Medulla oblongata (tissue), 1 donor: ENCODE measurements at regions not wholly inside any gene's neighbourhood (a gene's known extent, or its start where the extent isn't known, plus 50 kb on each side); places are given as distances from the start of the nearest gene placed in this dataset.

Experiments
- DNase-seq: peaks from one replicate; pipeline ENCODE4 v3.0.0-alpha.2; 2015; ENCODE audit errors: extremely low spot score

- no peak for DNase-seq
These were observed 1112.2 kb downstream of the BRD1 start for GRCh38 chr22:48715511-48715910.

- no peak for DNase-seq
These were observed 1113.4 kb downstream of the BRD1 start for GRCh38 chr22:48714231-48714630.

- no peak for DNase-seq
These were observed 1114.1 kb downstream of the BRD1 start for GRCh38 chr22:48713272-48714205.

DNA sequence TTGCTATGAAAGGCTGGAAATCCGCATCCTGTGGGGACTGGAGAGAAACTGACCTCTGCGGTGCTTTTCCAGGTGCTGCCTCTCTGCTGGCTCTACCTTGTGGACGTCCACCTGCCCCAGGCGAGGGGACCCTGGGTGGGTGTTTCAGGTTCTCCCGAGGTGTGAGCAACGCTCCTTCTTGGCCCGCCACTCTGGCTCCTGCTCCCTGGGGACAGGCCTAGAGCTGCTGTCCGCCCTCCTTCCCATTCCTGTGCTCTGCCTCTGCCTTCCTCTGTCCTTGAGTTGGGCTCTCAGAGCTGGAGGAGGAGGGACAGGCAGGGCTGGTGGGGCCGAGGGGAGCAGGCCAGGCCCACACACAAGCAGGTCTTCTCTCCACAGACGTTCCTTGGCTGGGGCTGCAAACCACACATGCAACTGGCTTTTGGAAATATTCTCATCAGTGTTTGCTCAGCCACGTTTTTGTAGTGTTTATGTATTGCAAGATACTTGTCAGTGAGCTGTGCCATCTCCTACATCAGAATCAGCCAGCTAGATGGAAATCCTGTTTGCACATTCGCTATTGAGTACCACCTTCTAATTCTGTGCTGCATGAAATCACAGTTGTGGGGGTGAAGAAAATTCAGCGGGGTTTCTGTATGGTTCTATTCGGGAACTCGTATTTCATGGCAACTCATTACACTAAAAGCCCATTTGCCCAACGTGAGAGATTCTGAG lies 1115.0 kb downstream of the BRD1 start:
- no peak for DNase-seq

- DNase-seq, result no peak
These were observed 1116.0 kb downstream of the BRD1 start for GRCh38 chr22:48711669-48712068.

DNA sequence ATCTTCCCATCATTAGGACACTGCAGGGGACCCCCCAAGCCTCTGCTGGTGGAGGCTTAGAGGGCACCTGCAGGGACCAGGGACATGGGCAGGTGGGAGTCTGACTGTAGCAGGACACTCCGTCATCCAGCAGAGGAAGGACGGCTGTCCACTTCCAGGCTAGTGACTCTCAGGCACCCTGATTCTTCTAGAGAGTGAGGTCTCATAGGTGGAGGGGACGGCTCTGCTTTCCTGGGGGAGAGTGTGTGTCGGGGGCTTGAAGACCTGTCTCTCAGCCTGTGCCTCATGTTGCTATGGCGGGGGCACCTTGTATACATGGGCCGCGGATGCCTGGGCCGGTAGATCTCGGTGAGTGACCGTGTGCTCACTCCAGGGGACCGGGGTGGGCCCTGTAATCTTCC lies 1116.6 kb downstream of the BRD1 start:
- DNase-seq, result no peak

GRCh38 chr22:48710410-48710809 lies 1117.3 kb downstream of the BRD1 start:
- DNase-seq, result no peak

DNA sequence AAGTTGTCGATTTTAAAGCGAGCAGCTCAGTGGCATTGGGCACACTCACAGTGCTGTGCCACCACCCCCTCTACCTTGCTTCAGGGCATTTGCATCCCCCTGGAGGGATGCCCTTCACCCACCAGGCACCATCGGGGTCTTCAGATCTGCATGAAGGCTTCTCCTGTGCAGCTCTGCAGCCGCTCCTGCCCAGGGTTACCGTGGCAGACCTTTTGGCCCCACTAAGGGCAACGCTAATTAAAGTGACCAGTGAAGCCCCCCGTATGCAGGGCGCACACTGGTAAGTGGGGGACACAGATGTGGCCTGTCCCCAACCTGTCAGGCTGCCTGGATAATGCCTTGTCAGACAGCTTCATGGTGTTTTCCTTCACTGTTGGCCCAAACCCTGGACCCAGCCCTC lies 1117.7 kb downstream of the BRD1 start:
- no peak for DNase-seq

- no peak for DNase-seq
These were observed 1118.2 kb downstream of the BRD1 start for GRCh38 chr22:48709453-48709852.

- DNase-seq, result no peak
These were observed 1119.0 kb downstream of the BRD1 start for GRCh38 chr22:48708558-48709245.

DNA sequence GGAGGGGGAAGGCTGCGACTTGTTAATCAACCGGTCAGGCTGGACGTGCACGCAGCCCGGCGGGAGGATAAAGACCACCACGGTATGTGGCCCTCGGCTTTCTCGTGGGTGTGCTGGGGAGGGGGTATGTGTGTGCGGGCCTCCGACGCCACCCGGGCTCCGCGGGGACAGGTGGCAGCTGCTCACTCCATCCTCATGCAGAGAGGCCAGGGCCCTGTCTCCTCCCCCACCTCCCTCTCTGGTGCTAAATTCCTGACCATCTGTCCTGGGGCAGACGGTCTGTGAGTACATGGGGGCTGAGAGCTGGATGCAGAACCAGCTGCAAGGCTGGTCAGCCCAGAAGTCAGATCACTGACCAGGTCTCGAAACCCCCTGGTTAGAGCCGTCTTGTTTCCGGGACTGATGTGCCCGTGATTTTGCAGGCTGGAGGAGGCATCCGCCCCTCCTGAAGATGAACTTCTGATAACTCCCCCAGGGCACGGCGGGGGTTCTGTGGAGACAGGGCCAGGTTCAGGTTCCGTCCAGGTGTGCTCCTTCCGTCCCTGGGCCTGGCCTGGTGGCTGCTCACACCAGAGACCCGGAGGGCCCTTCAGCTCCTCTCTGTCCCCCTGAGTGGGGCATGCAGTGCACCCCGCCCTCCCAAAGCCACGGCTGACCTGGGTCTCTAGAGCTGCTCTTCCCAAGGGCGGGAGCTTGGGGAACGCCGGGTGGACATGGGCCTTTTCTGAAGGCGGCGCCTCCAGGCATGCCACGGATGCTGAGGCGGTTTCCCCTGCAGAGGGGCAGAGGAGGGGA lies 1119.7 kb downstream of the BRD1 start:
- DNase-seq, result no peak

DNA sequence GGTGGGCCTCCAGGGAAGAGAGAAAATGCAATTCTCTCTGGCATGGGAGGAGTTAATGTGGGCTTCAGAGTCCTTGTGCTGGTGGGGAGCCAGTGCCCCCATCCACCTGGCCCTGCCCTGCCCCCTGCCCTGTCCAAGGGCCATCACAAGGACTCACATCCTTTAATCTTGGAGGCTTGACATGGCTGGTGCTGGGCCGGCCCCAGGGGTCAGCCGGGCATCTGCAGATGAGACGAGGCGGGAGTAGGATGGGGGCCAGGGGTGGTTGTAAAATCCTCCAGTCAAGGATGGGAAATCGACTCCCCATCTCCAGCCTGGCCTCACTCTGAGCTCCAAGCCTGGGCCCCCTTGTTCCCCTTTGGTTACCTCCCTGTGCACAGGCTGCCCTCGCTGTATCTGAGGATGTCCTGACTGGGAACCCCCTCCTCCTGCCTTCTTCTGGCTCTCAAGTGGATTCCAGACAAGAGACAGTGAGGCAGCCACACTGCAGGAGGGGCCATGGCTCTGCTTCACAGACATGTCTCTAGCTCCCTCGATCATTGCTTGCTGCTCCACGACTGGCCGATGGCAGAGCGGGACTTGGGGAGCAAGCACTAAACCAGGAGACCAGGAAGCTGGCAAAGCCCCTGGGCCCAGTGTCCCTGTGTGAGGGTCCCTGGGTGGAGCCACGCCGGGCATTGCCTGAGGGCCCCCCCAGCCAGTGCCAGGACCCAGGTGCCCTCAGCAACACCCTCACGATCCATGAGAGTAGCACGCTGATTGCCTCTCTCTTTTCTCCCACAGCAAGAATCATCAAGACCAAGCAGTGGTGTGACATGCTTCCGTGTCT lies 1120.5 kb downstream of the BRD1 start:
- no peak for DNase-seq

GRCh38 chr22:48705917-48706605 lies 1121.6 kb downstream of the BRD1 start:
- no peak for DNase-seq

GRCh38 chr22:48705159-48705916 lies 1122.3 kb downstream of the BRD1 start:
- DNase-seq, result no peak

GRCh38 chr22:48704335-48704734 lies 1123.3 kb downstream of the BRD1 start:
- DNase-seq, result no peak

- DNase-seq, result peak; percentile 17
These were observed 1124.3 kb downstream of the BRD1 start for GRCh38 chr22:48703265-48703941.

- DNase-seq, result peak; percentile 92
These were observed 1125.0 kb downstream of the BRD1 start for GRCh38 chr22:48702573-48703264.
